Stimulated activated CD4-positive, alpha-beta T cell treated with anti-CD3 and anti-CD28 coated beads, Interleukin-4, amount 100 ng/mL, for 1 hour (primary cell): ENCODE measurements at regions not wholly inside any gene's neighbourhood (a gene's known extent, or its start where the extent isn't known, plus 50 kb on each side); places are given as distances from the start of the nearest gene placed in this dataset.

Experiments used
- DNase-seq: peaks from one replicate; pipeline ENCODE4 v3.0.0-alpha.2; 2020

- DNase-seq = no peak
Measured at GRCh38 chr6:163667372-163668060, 253.0 kb downstream of the QKI start.

DNA sequence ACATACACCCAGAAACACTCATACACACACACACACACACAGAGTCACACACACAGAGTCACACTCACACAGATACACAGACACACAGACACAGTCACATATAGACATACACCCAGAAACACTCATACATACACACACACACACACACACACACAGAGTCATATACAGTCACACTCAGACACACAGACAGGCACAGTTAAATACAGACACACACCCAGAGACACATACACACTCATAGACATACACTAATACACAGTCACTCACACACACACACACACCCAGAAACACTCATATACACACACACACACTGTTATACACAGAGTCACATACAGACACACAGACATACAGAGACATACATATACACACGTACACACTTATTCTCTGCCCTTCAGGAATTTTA, 250.9 kb downstream of the QKI start:
- no peak for DNase-seq

DNA sequence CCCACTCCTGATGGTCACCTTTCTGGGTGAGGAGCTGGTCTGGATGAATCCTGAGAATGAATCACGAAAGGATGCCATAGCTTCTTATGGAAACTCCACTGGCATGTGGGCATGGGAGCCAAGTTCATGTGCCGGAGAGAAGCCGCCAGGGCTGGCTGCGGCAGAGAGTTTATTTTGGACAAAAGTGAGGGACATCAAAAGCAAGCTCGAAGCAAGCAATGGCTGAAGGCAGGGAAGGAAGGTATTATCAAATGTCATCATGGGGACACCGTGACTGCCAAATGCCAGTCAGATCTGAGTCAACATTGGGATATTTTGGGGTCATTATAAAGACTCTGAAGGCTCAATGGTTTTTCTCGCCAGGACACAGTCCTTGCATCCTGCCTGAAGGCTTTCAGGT, 249.1 kb downstream of the QKI start:
- no peak for DNase-seq

DNA sequence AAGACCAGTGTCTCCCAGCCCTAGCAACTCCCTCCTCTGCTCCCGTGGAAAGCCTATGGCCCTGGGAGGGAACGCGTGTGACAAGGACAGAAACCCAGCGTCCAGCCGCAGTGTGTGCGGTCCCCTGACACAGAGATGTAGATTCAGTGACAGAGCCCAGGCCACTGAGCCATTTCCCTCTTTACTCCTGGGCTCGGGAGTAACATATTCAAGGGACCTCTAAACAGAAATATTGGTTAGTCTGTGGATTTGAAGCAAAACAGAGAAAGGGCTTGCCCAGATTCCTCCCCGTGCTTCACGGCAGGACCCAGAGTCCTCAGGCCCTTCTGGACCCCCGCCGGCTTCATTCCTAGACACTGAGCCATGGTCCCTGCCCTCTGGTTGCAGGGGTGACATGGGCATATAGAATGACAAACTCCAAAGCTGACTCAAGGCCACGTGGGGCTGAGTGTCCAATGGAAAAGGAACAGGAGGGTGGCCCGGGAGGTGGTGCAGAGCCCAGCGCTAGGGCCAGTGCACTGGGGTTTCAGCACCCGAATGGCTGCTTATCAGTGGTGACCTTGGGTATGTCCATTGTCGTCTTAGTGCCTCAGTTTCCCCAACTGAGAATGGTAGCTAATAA, 248.2 kb downstream of the QKI start:
- DNase-seq = no peak

GRCh38 chr6:163661272-163661671, 246.8 kb downstream of the QKI start:
- no peak for DNase-seq

DNA sequence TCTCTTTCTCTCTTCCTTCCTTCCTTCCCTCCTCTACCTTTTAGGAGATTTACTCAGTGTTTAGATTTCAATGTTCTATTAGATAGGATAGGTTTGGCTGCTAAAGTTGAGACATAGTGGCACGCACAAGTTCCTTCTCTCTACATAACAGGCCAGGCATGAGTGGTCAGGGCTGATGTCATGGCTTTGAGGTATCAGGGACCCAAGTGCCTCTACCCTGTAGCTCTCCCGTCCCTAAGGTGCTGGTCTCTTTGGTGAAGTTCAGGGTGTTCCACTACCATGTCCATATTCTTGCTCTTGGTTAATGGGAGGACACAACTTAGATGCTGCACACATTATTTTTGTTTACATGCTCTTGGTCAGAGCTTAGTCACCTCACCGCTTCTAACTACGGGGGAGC, 245.3 kb downstream of the QKI start:
- DNase-seq = no peak

DNA sequence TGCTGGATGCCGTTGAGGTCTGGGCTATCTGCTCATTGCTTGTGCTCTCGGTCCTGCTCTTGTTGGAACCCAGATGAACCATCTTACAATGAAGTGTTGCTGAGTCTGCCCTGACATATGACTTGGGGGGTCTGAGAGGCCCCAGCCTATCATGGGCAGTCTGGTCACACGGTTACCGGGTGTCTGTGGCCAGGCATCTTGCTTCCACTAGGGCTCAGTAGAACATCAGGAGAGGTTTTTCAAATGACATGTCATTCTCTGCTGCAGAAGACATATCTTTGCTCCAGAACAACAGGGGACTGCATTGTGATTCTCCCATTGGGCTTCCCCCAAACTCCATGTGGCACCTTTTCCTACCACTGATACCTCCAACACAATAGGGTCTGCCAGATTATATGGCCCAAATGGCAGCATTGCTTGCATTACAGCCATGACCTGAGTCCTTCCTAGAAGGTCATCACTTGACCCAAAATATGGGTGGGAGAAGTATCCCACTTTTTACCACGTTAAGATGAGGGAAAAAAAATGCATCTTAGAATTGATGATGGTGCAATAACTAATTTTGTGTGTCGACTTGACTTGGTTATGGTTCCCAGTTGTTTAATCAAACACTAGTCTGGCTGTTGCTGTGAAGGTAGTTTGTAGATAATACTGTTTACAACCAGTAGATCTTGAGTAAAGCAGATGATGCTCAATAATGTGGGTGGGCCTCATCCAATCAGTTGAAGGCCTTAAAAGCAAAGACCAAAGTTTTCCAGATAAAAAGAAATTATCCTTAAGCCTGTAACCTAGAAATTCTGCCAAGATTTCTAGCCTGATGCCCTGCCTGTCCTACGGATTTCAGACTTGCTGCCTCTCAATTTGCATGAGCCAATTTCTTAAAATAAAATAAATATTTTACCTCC, 241.0 kb downstream of the QKI start:
- no peak for DNase-seq

DNA sequence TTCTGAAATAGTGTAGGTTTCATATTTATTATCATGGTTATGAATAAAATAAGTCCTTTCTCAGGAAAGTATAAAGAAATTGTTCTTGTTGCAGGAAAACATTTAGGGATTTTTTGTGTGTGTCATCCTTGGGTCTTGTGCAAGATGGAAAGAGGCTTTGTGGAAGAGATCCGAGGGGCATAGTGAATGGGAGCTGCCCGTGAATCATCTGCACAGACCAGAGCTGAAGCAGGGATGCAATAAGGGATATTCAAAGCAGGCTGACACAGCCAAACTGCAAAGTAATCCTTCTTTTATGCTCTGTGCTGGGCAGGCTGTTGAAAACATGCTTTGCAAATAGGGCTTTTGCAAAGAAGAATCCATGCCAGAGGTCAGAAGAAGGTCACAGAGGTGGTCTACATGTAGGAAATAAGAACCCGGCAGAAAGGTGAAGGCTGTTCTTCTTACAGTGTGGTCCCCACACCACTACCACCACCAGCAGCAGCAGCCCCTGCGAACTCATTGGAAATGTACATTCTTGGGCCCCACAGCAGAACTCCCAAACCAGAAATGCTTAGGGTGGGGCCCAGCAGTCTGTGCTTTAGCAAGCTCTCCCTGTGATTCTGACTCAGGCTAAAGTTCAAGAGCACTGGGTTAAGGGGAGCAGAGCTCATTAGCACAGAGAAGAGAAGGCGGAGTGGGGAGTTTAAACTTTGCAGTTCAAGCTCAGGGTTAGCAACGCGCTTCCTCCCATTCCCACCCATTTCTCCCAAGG, 237.6 kb downstream of the QKI start:
- no peak for DNase-seq

DNA sequence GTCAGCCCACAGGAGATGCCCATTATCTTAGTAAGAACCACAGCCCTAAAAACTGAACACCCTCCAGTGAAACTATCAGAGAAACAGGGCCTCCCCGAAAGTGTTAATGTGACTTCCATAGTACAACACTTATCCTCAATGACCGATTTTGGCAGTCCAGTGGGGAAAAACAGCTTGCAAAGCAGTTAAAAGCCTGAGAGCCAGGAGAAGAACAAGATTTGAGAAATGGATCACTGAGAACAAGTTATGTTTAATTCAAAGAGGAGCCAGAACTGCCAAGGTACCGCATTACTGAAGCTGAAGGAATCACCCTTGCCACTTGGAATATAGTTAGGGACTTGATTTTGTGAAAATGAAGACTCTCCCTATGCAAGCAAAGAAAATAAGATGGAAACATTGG, 236.9 kb downstream of the QKI start:
- DNase-seq = no peak

GRCh38 chr6:163648868-163649267, 234.3 kb downstream of the QKI start:
- DNase-seq = no peak

GRCh38 chr6:163647624-163648023, 233.1 kb downstream of the QKI start:
- no peak for DNase-seq

DNA sequence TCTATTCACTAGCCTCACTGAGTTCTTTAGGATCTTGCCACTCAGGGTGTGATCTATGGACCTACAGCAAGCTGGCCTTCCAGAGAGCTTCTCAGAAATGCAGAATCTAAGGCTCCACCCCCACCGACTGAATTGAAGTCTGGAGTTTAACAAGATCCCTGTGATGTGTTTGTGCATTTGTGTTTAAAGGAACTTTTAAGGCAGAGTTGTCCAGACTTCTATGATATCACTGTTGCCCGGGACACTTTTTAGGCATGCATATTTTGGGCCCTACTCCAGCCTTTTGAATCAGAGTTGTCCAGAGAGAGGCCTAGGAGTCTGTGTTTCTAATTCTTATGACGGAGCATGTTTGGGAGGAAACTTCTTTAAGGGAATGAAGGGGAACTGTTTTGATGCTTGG, 232.3 kb downstream of the QKI start:
- DNase-seq = no peak

- no peak for DNase-seq
Measured at GRCh38 chr6:163646133-163646532, 231.6 kb downstream of the QKI start.

DNA sequence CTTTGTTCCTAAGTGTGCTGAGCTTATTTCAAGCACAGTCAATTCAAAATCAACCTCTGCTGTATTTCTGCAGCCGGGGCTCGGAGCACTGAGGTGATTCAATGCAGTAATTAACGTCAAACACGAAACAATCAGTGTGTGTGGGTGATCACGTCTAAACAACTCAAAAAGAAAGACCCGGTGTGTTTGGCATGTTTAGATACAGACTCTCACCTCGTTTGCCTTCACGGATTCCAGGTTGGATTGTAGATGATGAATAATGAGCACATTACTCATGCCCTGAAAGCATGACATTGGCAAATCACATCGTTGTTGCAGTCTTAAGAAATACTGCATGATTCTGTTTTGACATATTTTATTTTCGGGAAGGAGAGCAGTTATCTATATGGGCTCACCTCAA, 231.0 kb downstream of the QKI start:
- no peak for DNase-seq

- DNase-seq = no peak
Measured at GRCh38 chr6:163643866-163644265, 229.3 kb downstream of the QKI start.

DNA sequence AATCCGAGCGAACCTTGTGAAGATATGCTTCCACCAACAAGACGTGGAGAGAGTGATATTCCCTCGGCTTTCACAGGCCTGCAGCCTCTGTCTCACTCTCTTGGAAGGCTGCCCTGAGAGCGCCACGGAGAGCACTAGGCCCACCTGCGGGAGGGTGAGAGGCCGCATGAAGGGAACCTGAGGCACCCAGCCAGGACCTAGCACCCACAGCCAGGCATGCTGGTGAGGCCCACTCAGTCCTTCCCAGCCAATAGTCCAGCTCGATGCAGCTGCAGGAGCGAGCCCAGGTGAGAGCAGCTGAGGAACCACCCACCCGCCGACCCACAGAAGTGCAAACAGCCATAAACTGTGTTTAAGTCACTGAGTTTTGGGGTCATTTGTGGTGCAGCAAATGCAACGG, 227.2 kb downstream of the QKI start:
- no peak for DNase-seq

DNA sequence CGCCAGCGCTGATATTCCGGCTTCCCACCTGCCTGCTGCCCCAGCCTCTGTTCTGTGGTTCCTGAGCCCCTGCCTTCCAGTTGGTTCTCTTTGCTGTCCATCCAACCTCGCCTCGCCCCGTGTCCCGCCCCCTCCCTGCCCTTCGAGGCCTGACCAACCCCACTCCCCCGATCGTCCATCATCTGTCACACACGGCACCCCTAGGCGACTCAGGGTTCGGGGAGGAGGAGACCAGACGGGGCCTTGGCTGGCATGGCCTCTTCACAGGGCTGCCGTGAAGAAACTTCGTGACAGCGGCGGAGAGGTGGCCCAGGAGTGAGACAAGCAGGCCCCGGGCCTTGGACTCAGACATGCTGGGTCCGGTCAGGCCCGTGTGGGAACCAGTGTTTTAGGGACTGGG, 226.1 kb downstream of the QKI start:
- no peak for DNase-seq

- DNase-seq = no peak
Measured at GRCh38 chr6:163637524-163637923, 223.0 kb downstream of the QKI start.

- no peak for DNase-seq
Measured at GRCh38 chr6:163635731-163636364, 221.3 kb downstream of the QKI start.

DNA sequence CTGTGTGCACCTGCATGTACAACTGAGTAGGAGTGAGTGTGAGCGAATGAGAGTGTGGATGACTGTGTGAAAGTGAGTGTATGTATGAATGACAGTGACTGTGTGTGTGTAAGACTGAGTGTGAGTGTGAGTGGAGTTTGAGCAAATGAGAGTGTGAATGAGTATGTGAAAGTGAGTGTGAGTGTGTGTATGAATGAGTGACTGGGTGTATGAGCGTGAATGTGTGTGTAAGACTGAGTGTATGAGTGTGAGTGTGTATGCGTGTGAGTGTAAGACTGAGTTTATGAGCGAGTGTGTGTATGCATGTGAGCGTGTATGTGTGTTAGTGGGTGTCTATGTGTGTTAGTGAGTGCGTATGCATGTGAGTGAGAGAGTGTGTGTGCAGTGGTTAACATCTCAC, 220.8 kb downstream of the QKI start:
- no peak for DNase-seq

- DNase-seq = no peak
Measured at GRCh38 chr6:163634211-163635171, 220.0 kb downstream of the QKI start.

GRCh38 chr6:163630991-163631390, 216.5 kb downstream of the QKI start:
- no peak for DNase-seq
